ENCODE measurements at regions not wholly inside any gene's neighbourhood (a gene's known extent, or its start where the extent isn't known, plus 50 kb on each side); places are given as distances from the start of the nearest gene placed in this dataset.
A peak's percentile ranks its signal among the peaks of the same experiment; 100 is the strongest.

- no peak overlapping the region for H3K27ac Mint-ChIP-seq (ENCODE audit: low read depth, unreplicated experiment)
- TF ChIP-seq, protein P1, sequence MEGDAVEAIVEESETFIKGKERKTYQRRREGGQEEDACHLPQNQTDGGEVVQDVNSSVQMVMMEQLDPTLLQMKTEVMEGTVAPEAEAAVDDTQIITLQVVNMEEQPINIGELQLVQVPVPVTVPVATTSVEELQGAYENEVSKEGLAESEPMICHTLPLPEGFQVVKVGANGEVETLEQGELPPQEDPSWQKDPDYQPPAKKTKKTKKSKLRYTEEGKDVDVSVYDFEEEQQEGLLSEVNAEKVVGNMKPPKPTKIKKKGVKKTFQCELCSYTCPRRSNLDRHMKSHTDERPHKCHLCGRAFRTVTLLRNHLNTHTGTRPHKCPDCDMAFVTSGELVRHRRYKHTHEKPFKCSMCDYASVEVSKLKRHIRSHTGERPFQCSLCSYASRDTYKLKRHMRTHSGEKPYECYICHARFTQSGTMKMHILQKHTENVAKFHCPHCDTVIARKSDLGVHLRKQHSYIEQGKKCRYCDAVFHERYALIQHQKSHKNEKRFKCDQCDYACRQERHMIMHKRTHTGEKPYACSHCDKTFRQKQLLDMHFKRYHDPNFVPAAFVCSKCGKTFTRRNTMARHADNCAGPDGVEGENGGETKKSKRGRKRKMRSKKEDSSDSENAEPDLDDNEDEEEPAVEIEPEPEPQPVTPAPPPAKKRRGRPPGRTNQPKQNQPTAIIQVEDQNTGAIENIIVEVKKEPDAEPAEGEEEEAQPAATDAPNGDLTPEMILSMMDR (IDR thresholded peaks at IDR 0.05; ENCODE audit: unreplicated experiment), result no peak
- H3K4me1 Mint-ChIP-seq (ENCODE audit: insufficient read depth, unreplicated experiment), result peaks cover 3% of the 10 kb centered on the region
- H3K4me3 Mint-ChIP-seq (ENCODE audit: unreplicated experiment), result no peak overlapping the region
- BruUV-seq (replicated peaks), result no TSS peak
- intact Hi-C loops (cut with micrococcal nuclease), result no loop called here
- ChIA-PET POLR2A (no interaction called here), CTCF (interaction anchor here (1.2 kb wide), 1 partner anchor 11 kb away, joined by 3 read pairs; no protein-coding TSS in a partner anchor)
- H3K27me3 Mint-ChIP-seq (ENCODE audit: insufficient read depth, unreplicated experiment), result no peaks in the 10 kb centered on the region
- H3K36me3 Mint-ChIP-seq (ENCODE audit: insufficient read depth, unreplicated experiment), result no peaks in the 10 kb centered on the region
- DNase-seq (ENCODE audit: unreplicated experiment), result no peak
- H3K9me3 Mint-ChIP-seq (ENCODE audit: unreplicated experiment), result no peaks in the 10 kb centered on the region
Measured at GRCh38 chr13:107133950-107134349, 566.0 kb upstream of the ARGLU1 start.

GRCh38 chr13:107130566-107130965 lies 562.6 kb upstream of the ARGLU1 start:
- CTCF ChIA-PET, result no interaction called here
- no TSS peak for BruUV-seq (replicated peaks)
- no peak for DNase-seq (ENCODE audit: unreplicated experiment)
- no peaks in the 10 kb centered on the region for H3K36me3 Mint-ChIP-seq (ENCODE audit: insufficient read depth, unreplicated experiment)
- TF ChIP-seq, protein P1 (IDR thresholded peaks at IDR 0.05; ENCODE audit: unreplicated experiment), result no peak
- H3K9me3 Mint-ChIP-seq (ENCODE audit: unreplicated experiment), result no peaks in the 10 kb centered on the region
- no peak overlapping the region for H3K27ac Mint-ChIP-seq (ENCODE audit: low read depth, unreplicated experiment)
- peaks cover 6% of the 10 kb centered on the region for H3K4me1 Mint-ChIP-seq (ENCODE audit: insufficient read depth, unreplicated experiment)
- POLR2A ChIA-PET, result interaction anchor here (0.6 kb wide), 1 partner anchor 149 kb away, joined by 3 read pairs; no protein-coding TSS in a partner anchor
- intact Hi-C loops (cut with micrococcal nuclease), result no loop called here
- H3K27me3 Mint-ChIP-seq (ENCODE audit: insufficient read depth, unreplicated experiment), result no peaks in the 10 kb centered on the region
- H3K4me3 Mint-ChIP-seq (ENCODE audit: unreplicated experiment), result no peak overlapping the region

GRCh38 chr13:107124730-107125129 lies 556.8 kb upstream of the ARGLU1 start:
- intact Hi-C loops (cut with micrococcal nuclease), result loop anchor here (1.0 to 5.0 kb wide), 4 partner anchors 207 to 588 kb away; partner anchors contain the start of gene ARGLU1
- H3K27me3 Mint-ChIP-seq (ENCODE audit: insufficient read depth, unreplicated experiment), result no peaks in the 10 kb centered on the region

GRCh38 chr13:107124129-107124718 lies 556.3 kb upstream of the ARGLU1 start:
- Mint-ChIP-seq H3K9me3 (ENCODE audit: unreplicated experiment) (no peaks in the 10 kb centered on the region), H3K36me3 (ENCODE audit: insufficient read depth, unreplicated experiment) (no peaks in the 10 kb centered on the region), H3K4me3 (ENCODE audit: unreplicated experiment) (no peak overlapping the region), H3K27me3 (ENCODE audit: insufficient read depth, unreplicated experiment) (no peaks in the 10 kb centered on the region), H3K27ac (ENCODE audit: low read depth, unreplicated experiment) (no peak overlapping the region), H3K4me1 (ENCODE audit: insufficient read depth, unreplicated experiment) (peaks cover 6% of the 10 kb centered on the region)
- no TSS peak for BruUV-seq (replicated peaks)
- TF ChIP-seq, protein P1 (IDR thresholded peaks at IDR 0.05; ENCODE audit: unreplicated experiment), result peak; percentile 58
- peak; percentile 45 for DNase-seq (ENCODE audit: unreplicated experiment)
- ChIA-PET POLR2A (interaction anchor here (0.6 kb wide), 2 partner anchors 19 to 588 kb away, joined by 3 read pairs; no protein-coding TSS in a partner anchor), CTCF (interaction anchor here (0.6 to 1.4 kb wide), 3 partner anchors 544 to 654 kb away, joined by 3 to 5 read pairs (median 3); no protein-coding TSS in a partner anchor)
- intact Hi-C loops (cut with micrococcal nuclease), result loop anchor here (1.0 to 5.0 kb wide), 4 partner anchors 207 to 587 kb away; partner anchors contain the start of gene ARGLU1

More at GRCh38 chr13:107124730-107125129, 556.8 kb upstream of the ARGLU1 start:
- peaks cover 6% of the 10 kb centered on the region for H3K4me1 Mint-ChIP-seq (ENCODE audit: insufficient read depth, unreplicated experiment)
- BruUV-seq (replicated peaks), result no TSS peak
- no peak for DNase-seq (ENCODE audit: unreplicated experiment)
- ChIA-PET CTCF (interaction anchor here (0.6 to 1.4 kb wide), 2 partner anchors 587 to 654 kb away, joined by 3 to 5 read pairs; no protein-coding TSS in a partner anchor), POLR2A (interaction anchor here (0.5 kb wide), 1 partner anchor 1459 kb away, joined by 3 read pairs; no protein-coding TSS in a partner anchor)
- H3K36me3 Mint-ChIP-seq (ENCODE audit: insufficient read depth, unreplicated experiment), result no peaks in the 10 kb centered on the region
- no peak overlapping the region for H3K27ac Mint-ChIP-seq (ENCODE audit: low read depth, unreplicated experiment)
- TF ChIP-seq, protein P1 (IDR thresholded peaks at IDR 0.05; ENCODE audit: unreplicated experiment), result no peak
- H3K4me3 Mint-ChIP-seq (ENCODE audit: unreplicated experiment), result no peak overlapping the region
- no peaks in the 10 kb centered on the region for H3K9me3 Mint-ChIP-seq (ENCODE audit: unreplicated experiment)

All from MCF 10A (cell line).